ENCODE measurements at regions not wholly inside any gene's neighbourhood (a gene's known extent, or its start where the extent isn't known, plus 50 kb on each side); places are given as distances from the start of the nearest gene placed in this dataset.

DNA sequence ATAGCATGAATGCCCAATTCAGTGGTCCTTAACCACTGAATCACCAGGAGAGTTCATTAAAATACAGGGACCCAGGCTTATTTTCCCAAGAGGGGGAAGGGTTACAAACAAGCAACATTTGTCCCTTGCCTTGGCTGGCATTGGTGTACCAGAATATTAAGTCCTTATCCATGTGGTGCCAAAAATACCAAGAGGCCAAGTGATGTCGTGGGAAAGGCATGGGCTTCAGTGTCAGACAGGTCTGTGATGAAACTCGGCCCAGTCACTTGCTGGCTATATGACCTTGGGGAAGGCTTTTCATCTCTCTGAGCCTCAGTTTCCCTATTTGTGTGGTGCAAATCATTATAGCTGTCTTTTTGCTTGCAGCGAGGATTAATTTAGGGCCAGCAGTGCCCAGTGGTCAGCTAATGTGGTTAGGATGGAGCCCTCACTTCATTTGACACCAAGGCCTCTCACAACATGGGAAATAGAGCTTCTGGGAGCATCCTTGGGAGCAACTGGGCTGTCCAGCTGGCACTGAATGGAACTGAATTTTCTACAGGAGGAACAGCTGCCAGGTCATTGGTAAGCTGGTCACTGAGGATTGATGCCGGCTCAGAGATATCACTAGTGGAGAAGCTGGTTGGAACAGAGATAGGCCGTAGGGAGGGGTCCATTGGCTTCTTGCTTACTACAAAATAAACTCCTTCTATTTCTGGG is 77.2 kb upstream of the PPP2R5A start:
- TF ChIP-seq, protein P1, sequence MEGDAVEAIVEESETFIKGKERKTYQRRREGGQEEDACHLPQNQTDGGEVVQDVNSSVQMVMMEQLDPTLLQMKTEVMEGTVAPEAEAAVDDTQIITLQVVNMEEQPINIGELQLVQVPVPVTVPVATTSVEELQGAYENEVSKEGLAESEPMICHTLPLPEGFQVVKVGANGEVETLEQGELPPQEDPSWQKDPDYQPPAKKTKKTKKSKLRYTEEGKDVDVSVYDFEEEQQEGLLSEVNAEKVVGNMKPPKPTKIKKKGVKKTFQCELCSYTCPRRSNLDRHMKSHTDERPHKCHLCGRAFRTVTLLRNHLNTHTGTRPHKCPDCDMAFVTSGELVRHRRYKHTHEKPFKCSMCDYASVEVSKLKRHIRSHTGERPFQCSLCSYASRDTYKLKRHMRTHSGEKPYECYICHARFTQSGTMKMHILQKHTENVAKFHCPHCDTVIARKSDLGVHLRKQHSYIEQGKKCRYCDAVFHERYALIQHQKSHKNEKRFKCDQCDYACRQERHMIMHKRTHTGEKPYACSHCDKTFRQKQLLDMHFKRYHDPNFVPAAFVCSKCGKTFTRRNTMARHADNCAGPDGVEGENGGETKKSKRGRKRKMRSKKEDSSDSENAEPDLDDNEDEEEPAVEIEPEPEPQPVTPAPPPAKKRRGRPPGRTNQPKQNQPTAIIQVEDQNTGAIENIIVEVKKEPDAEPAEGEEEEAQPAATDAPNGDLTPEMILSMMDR (conservative IDR thresholded peaks at IDR 0.05): no peak
- TF ChIP-seq ZFX (IDR thresholded peaks at IDR 0.05): no peak

DNA sequence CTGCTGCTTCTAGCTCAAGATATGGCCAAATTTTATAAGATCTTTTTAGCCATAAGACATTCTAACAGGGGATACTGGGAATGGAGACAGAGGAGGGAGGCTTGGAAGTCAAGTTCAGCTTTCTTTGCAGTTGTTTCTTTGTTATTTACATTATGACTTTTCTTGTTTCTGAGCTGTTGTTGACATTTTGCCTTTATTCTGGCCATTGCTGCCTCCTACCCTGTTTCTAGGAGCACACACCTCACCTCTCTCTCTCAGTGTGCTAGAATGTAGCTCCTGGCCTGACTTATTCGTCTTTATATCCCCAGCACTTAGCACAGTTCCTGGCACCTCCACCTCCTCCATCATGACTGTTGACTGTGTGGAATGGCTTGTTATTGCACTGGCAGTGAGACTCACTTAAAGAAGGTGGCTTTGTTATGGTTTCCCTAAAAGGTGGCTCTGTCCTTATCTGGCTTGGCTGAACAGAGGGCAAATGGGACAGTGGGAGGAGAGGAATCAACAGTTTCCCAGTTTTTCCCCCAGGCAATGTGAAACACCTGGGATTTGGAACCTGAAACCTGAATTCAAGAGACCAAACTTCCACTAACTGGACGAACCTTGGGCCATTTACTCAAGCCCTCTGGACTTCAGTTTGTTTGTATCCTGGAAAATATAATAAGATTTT is 76.1 kb upstream of the PPP2R5A start:
- TF ChIP-seq ZFX (IDR thresholded peaks at IDR 0.05): no peak
- TF ChIP-seq, protein P1 (conservative IDR thresholded peaks at IDR 0.05): no peak
- no peak overlapping the region for H3K27ac ChIP-seq

More for the DNA sequence above, 77.2 kb upstream of the PPP2R5A start:
- no peak overlapping the region for H3K27ac ChIP-seq

DNA sequence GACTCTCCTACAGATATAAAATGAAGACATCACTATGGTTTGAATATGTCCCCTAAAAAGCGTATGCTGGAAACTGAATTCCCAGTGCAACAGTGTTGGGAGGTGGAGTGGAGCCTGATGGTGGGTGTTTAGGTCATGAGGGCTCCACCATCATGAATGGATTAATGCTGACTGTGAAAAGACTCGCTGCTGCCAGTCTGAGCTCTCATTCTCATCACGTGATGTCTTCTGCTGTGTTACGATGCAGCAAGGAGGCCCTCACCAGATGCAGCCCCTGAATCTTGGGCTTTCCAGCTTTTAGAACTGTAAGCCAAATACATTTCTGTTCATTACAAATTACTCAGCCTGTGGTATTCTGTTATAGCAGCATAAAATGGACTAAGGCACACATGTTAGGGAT is 73.8 kb upstream of the PPP2R5A start:
- no peak for TF ChIP-seq ZFX (IDR thresholded peaks at IDR 0.05)
- TF ChIP-seq, protein P1 (conservative IDR thresholded peaks at IDR 0.05): no peak
- no peak overlapping the region for H3K27ac ChIP-seq

DNA sequence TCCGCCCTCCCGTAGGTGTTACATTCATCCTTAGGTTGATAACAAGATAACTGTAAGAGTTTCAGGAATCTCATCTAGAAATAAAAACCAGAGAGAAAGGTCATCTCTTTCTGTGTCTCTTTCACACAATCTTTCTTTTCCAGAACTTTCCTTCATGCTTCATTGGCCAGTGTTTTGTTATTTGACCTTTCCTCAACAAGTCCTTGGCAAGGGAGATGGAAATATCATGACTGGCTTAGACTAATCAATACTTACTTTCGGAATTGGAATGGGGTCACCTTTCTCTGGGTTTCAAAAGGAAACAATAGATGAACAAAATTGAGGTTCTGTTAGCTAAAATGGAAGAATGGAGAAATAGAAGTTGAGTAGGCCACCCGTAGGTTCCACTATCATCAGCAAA is 72.9 kb upstream of the PPP2R5A start:
- no peak for TF ChIP-seq ZFX (IDR thresholded peaks at IDR 0.05)
- TF ChIP-seq, protein P1 (conservative IDR thresholded peaks at IDR 0.05): no peak
- no peak overlapping the region for H3K27ac ChIP-seq

DNA sequence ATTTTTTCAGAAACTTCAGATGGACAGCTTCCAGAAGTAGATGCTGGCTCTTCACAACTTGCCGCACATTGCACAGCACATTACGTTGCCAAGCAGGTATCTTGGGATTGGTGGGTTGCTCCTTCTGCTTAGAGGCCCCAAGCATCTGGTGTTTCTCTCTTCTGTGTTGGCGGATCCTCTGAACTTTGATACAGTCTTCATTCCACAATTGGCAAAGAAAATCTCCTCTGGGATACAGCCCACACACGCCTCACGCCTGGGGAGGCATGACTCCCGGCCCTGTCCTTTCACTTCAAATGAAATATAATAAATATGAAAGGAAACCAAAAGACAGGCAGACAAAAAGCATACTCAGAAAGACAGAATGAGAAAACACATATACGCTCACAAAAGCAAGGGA is 72.3 kb upstream of the PPP2R5A start:
- no peak overlapping the region for H3K27ac ChIP-seq
- TF ChIP-seq, protein P1 (conservative IDR thresholded peaks at IDR 0.05): no peak
- TF ChIP-seq ZFX (IDR thresholded peaks at IDR 0.05): no peak

DNA sequence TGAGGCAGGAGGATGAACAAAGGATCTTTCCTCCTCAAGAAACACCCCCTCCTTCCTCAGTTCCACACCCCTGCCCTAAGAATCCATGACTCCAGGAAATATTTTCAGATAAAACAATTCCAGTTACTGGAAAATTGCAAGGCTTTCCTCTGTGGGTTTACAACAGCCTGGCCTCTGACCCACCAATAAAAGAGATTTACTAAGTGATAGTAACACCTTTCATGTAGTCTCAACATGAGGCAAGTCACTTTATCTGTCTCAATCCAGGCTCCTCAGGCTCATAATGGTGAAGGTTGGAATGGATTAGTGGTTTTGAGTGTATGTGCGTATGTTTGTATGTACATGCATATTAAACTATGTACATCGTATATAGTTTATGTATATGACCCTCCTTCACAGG is 71.4 kb upstream of the PPP2R5A start:
- no peak overlapping the region for H3K27ac ChIP-seq
- TF ChIP-seq ZFX (IDR thresholded peaks at IDR 0.05): no peak
- TF ChIP-seq, protein P1 (conservative IDR thresholded peaks at IDR 0.05): no peak

DNA sequence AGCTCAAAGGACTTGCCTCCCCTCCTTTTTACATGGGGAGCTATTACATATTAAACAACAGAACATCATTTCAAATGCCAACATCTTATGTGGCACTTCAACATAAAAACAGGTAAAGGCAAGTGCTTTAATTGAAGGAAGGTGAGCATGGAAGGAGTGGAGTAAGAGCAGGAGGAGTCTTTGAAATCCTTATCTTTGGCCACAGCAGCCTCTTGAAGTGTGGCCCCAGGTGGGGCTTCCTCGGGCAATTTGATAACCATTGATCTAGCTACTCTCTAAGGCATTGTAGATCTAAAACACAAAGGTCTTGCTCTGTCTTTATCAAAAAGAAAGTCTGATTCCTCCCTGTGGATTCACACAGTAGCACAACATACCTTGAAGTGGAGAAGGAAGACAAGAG is 70.9 kb upstream of the PPP2R5A start:
- TF ChIP-seq, protein P1 (conservative IDR thresholded peaks at IDR 0.05): no peak
- TF ChIP-seq ZFX (IDR thresholded peaks at IDR 0.05): no peak

More for the DNA sequence above, 70.9 kb upstream of the PPP2R5A start:
- H3K27ac ChIP-seq: no peak overlapping the region

Measured in C4-2B (cell line).